H1 (cell line): ENCODE measurements at regions not wholly inside any gene's neighbourhood (a gene's known extent, or its start where the extent isn't known, plus 50 kb on each side); places are given as distances from the start of the nearest gene placed in this dataset.

Source experiments
- CTCF ChIA-PET: fragments of 300-600 bp; sonication (Branson Sonifier 250); formaldehyde crosslinking; loops from one replicate; lab custom pipeline; 2021; ENCODE audit not compliant: partially characterized antibody; lab: Charles Lee
- POLR2A ChIA-PET: fragments of 300-600 bp; sonication (Branson Sonifier 250); formaldehyde crosslinking; loops from one replicate; lab custom pipeline; 2021; ENCODE audit warnings: inconsistent platforms; ENCODE audit not compliant: partially characterized antibody; lab: Charles Lee
- DNase-seq, 2 experiments: peaks; one replicate each; pipeline versions ENCODE4 v3.0.0 to v3.0.0-alpha.2; 2010 to 2022; ENCODE audit warnings: low spot score in 2 of 2, low read depth in 1 of 2, mixed read lengths in 1 of 2
- FAIRE-seq: peaks from 2 replicates; lab custom pipeline; 2011; peaks lifted over from hg19 to GRCh38; lab: Jason Lieb, UNC
- H2AFZ ChIP-seq: 2 replicates; pipeline ENCODE4 v1.8.1; 2012; ENCODE audit warnings: low read length, inconsistent platforms
- H2AK5ac ChIP-seq: 2 replicates; pipeline ENCODE4 v1.6.1; 2013; ENCODE audit warnings: low read depth, low read length
- H2BK120ac ChIP-seq: replicated peaks from 2 replicates; pipeline ENCODE3; 2013; ENCODE audit warnings: low read depth, low read length, inconsistent platforms
- H2BK12ac ChIP-seq: 2 replicates; pipeline ENCODE4 v1.6.1; 2013; ENCODE audit warnings: low read depth, low read length
- H2BK15ac ChIP-seq: 2 replicates; pipeline ENCODE4 v1.6.1; 2013; ENCODE audit warnings: low read length
- H2BK20ac ChIP-seq: 2 replicates; pipeline ENCODE4 v1.6.1; 2013; ENCODE audit warnings: low read length
- H2BK5ac ChIP-seq: 2 replicates; pipeline ENCODE4 v1.6.1; 2013; ENCODE audit warnings: low read depth, low read length
- H3K14ac ChIP-seq: 2 replicates; pipeline ENCODE4 v1.6.1; 2013; ENCODE audit warnings: inconsistent platforms; ENCODE audit not compliant: insufficient read length
- H3K18ac ChIP-seq: 2 replicates; pipeline ENCODE4 v1.6.1; 2013; ENCODE audit warnings: low read length; ENCODE audit errors: extremely low read depth
- H3K23ac ChIP-seq: 2 replicates; pipeline ENCODE4 v1.6.1; 2013; ENCODE audit warnings: inconsistent platforms; ENCODE audit not compliant: insufficient read length
- H3K23me2 ChIP-seq: 2 replicates; pipeline ENCODE4 v1.6.1; 2013; ENCODE audit warnings: low read depth, low read length
- H3K27ac ChIP-seq: 2 replicates; pipeline ENCODE4 v1.6.1; 2011; ENCODE audit warnings: low read depth, low read length, inconsistent platforms
- H3K27me3 ChIP-seq, 4 experiments: replicated peaks in 1 of 4; 1 replicate in 1 of 4; 2 replicates in 3 of 4; pipeline versions ENCODE4 v1.6.1 to v1.8.1; 2011 to 2013; ENCODE audit warnings: low read length in 3 of 4, mild to moderate bottlenecking in 3 of 4, inconsistent platforms in 2 of 4, mixed read lengths in 2 of 4, moderate library complexity in 1 of 4; ENCODE audit not compliant: control insufficient read depth in 3 of 4, insufficient read depth in 3 of 4; ENCODE audit errors: extremely low read depth in 1 of 4
- H3K36me3 ChIP-seq, 4 experiments: 2 replicates each; pipeline versions ENCODE4 v1.6.1 to v1.8.1; 2011 to 2013; ENCODE audit warnings: mild to moderate bottlenecking in 4 of 4, low read length in 3 of 4, moderate library complexity in 2 of 4, control low read depth in 1 of 4, inconsistent platforms in 1 of 4; ENCODE audit not compliant: insufficient read depth in 4 of 4, control insufficient read depth in 2 of 4
- H3K4ac ChIP-seq: replicated peaks from 2 replicates; pipeline ENCODE3; 2013; ENCODE audit warnings: low read length, low read depth, mixed read lengths, inconsistent platforms; ENCODE audit not compliant: insufficient read length
- H3K4me1 ChIP-seq, 4 experiments: replicated peaks in 1 of 4; 1 replicate in 1 of 4; 2 replicates in 3 of 4; pipeline versions ENCODE4 v1.6.1 to v1.8.1; 2011 to 2013; ENCODE audit warnings: low read length in 3 of 4, inconsistent platforms in 2 of 4, mixed read lengths in 1 of 4; ENCODE audit not compliant: insufficient read depth in 4 of 4, control insufficient read depth in 3 of 4
- H3K4me2 ChIP-seq, 2 experiments: 2 replicates each; pipeline versions ENCODE4 v1.6.1 to v1.8.1; 2011 to 2013; ENCODE audit warnings: low read depth in 2 of 2, low read length in 2 of 2, control low read depth in 1 of 2, inconsistent platforms in 1 of 2, mild to moderate bottlenecking in 1 of 2; ENCODE audit not compliant: insufficient read depth in 1 of 2
- H3K4me3 ChIP-seq, 4 experiments: fragments of 200-600, 300-600 bp in 1 of 4; sonication (generic), shearing (Covaris generic), sonication (Bioruptor Twin) in 1 of 4; 2 replicates each; pipeline versions ENCODE4 v1.5.1 to v1.8.1; 2011 to 2016; ENCODE audit warnings: low read length in 4 of 4, low read depth in 3 of 4, control low read depth in 2 of 4, inconsistent platforms in 2 of 4, mild to moderate bottlenecking in 2 of 4, mixed read lengths in 1 of 4, moderate library complexity in 1 of 4; ENCODE audit not compliant: insufficient read depth in 2 of 4; ENCODE audit errors: extremely low read depth in 1 of 4
- H3K56ac ChIP-seq: replicated peaks from 2 replicates; pipeline ENCODE3; 2013; ENCODE audit warnings: low read depth, mild to moderate bottlenecking, mixed read lengths, low read length, inconsistent platforms; ENCODE audit not compliant: insufficient read length
- H3K79me1 ChIP-seq: 2 replicates; pipeline ENCODE4 v1.6.1; 2013; ENCODE audit warnings: low read depth, low read length, control low read depth
- H3K79me2 ChIP-seq, 2 experiments: 2 replicates each; pipeline versions ENCODE4 v1.6.1 to v1.8.1; 2012 to 2013; ENCODE audit warnings: low read length in 2 of 2, mild to moderate bottlenecking in 2 of 2, inconsistent platforms in 1 of 2; ENCODE audit not compliant: insufficient read depth in 2 of 2, control insufficient read depth in 1 of 2
- H3K9ac ChIP-seq, 4 experiments: replicated peaks in 1 of 4; 1 replicate in 1 of 4; 2 replicates in 3 of 4; pipeline versions ENCODE4 v1.6.1 to v1.8.1; 2011 to 2013; ENCODE audit warnings: low read depth in 3 of 4, low read length in 3 of 4, control low read depth in 2 of 4, mild to moderate bottlenecking in 2 of 4, moderate library complexity in 2 of 4, inconsistent platforms in 1 of 4; ENCODE audit errors: extremely low read depth in 1 of 4
- H3K9me3 ChIP-seq, 2 experiments: 2 replicates each; pipeline versions ENCODE4 v1.6.1 to v1.8.1; 2012 to 2013; ENCODE audit warnings: mild to moderate bottlenecking in 2 of 2, moderate library complexity in 2 of 2, control low read depth in 1 of 2, inconsistent platforms in 1 of 2, low read depth in 1 of 2, low read length in 1 of 2, mixed read lengths in 1 of 2; ENCODE audit not compliant: insufficient read depth in 2 of 2
- H4K20me1 ChIP-seq, 2 experiments: replicated peaks in 1 of 2; 2 replicates each; pipeline versions ENCODE3 to v1.8.1; 2011 to 2013; ENCODE audit warnings: inconsistent platforms in 2 of 2, low read length in 2 of 2, mild to moderate bottlenecking in 1 of 2; ENCODE audit not compliant: insufficient read depth in 2 of 2, control insufficient read depth in 1 of 2
- H4K5ac ChIP-seq: 2 replicates; pipeline ENCODE4 v1.6.1; 2013; ENCODE audit warnings: low read length, low read depth, mixed read lengths, inconsistent platforms; ENCODE audit not compliant: insufficient read length
- H4K8ac ChIP-seq: 2 replicates; pipeline ENCODE4 v1.8.0; 2013; ENCODE audit warnings: mild to moderate bottlenecking, moderate library complexity, low read length, inconsistent platforms; ENCODE audit not compliant: insufficient read depth; ENCODE audit errors: extremely low read depth
- H4K91ac ChIP-seq: replicated peaks from 2 replicates; pipeline ENCODE3; 2013; ENCODE audit warnings: low read length, mixed read lengths, inconsistent platforms; ENCODE audit not compliant: insufficient read length
- CREB1 ChIP-seq: IDR thresholded peaks from 2 replicates; pipeline ENCODE4 v1.6.1; 2012; ENCODE audit warnings: inconsistent platforms
- CTCF ChIP-seq, 3 experiments: IDR thresholded peaks; 1 replicate in 2 of 3; 2 replicates in 1 of 3; pipeline versions ENCODE4 v1.5.1 to v1.6.1; 2011; ENCODE audit warnings: low read length in 3 of 3, mild to moderate bottlenecking in 3 of 3, inconsistent platforms in 2 of 3, low read depth in 1 of 3, moderate library complexity in 1 of 3; ENCODE audit not compliant: insufficient read depth in 1 of 3; ENCODE audit errors: control extremely low read depth in 1 of 3
- HDAC2 ChIP-seq, 2 experiments: fragments of 300-600 bp in 1 of 2; sonication (generic) in 1 of 2; IDR thresholded peaks; 2 replicates each; pipeline ENCODE4 v1.6.1; 2011 to 2012; ENCODE audit warnings: low read depth in 2 of 2, low read length in 2 of 2, mild to moderate bottlenecking in 2 of 2, moderate library complexity in 2 of 2, borderline replicate concordance in 1 of 2, inconsistent platforms in 1 of 2
- JUND ChIP-seq: IDR thresholded peaks from 2 replicates; pipeline ENCODE4 v1.6.1; 2011; ENCODE audit warnings: mild to moderate bottlenecking, improper control_type of control experiment, low read length
- NANOG ChIP-seq: IDR thresholded peaks from 2 replicates; pipeline ENCODE4 v1.6.1; 2011; ENCODE audit warnings: low read length, low read depth, mild to moderate bottlenecking, inconsistent platforms; ENCODE audit not compliant: insufficient read depth, poor library complexity, severe bottlenecking
- POLR2A ChIP-seq, 2 experiments: IDR thresholded peaks; 1 replicate in 1 of 2; 2 replicates in 1 of 2; pipeline ENCODE4 v1.6.1; 2011; ENCODE audit warnings: low read depth in 2 of 2, low read length in 2 of 2, mild to moderate bottlenecking in 2 of 2; ENCODE audit errors: control extremely low read depth in 1 of 2
- RAD21 ChIP-seq, 2 experiments: IDR thresholded peaks in 1 of 2; conservative IDR thresholded peaks in 1 of 2; 2 replicates each; pipeline ENCODE4 v1.6.1; 2011; ENCODE audit warnings: low read depth in 2 of 2, low read length in 2 of 2, improper control_type of control experiment in 1 of 2, inconsistent platforms in 1 of 2, mild to moderate bottlenecking in 1 of 2, moderate library complexity in 1 of 2
- SAP30 ChIP-seq: fragments of 300-600 bp; sonication (generic); IDR thresholded peaks from 2 replicates; pipeline ENCODE4 v1.7.1; 2012; ENCODE audit warnings: low read length, moderate library complexity, mild to moderate bottlenecking, inconsistent platforms; ENCODE audit not compliant: insufficient read depth, insufficient replicate concordance
- SP4 ChIP-seq: IDR thresholded peaks from 2 replicates; pipeline ENCODE4 v1.6.1; 2012; ENCODE audit warnings: low read length, inconsistent platforms
- TAF7 ChIP-seq: optimal IDR thresholded peaks from 2 replicates; pipeline ENCODE3; 2011; ENCODE audit warnings: low read depth, mild to moderate bottlenecking, inconsistent platforms, low read length, moderate library complexity, borderline replicate concordance
- YY1 ChIP-seq: IDR thresholded peaks from 2 replicates; pipeline ENCODE4 v1.6.1; 2011; ENCODE audit warnings: low read depth, mild to moderate bottlenecking, low read length
- WGBS, 2 experiments: shearing (Covaris generic) in 1 of 2; methylation state at CpG; one replicate each; pipeline versions ENCODE4 v1.1.6 to v1.1.7; 2013 to 2015; ENCODE audit warnings: low lambda C conversion rate in 2 of 2, mixed read lengths in 2 of 2, inconsistent platforms in 1 of 2, low coverage in 1 of 2, missing lambda C conversion rate in 1 of 2; ENCODE audit not compliant: insufficient replicate concordance in 2 of 2, insufficient coverage in 1 of 2, insufficient read length in 1 of 2; ENCODE audit errors: extremely low coverage in 1 of 2, missing lambda C conversion rate in 1 of 2; 5-methylcytosine and 5-hydroxymethylcytosine counted together
- TF ChIP-seq, protein P1 (sequence below): IDR thresholded peaks from 2 replicates; pipeline ENCODE4 v1.6.1; 2012; ENCODE audit warnings: inconsistent platforms

- no peaks in the 10 kb centered on the region for H3K4me1 ChIP-seq
- H2BK20ac ChIP-seq, result no peak overlapping the region
- no peak overlapping the region for H3K27ac ChIP-seq
- DNase-seq, result no peak
- H3K23me2 ChIP-seq, result no peaks in the 10 kb centered on the region
- H3K4me3 ChIP-seq, result no peak overlapping the region
- H4K91ac ChIP-seq, result no peak overlapping the region
- no peak overlapping the region for H2BK5ac ChIP-seq
- H2BK12ac ChIP-seq, result no peak overlapping the region
- no peak overlapping the region for H4K5ac ChIP-seq
- 91% methylated on average over 2 of the region's 2 CpGs; no CpG with 5 or more reads in 1 of the 2 experiments for WGBS, 2 experiments
- H3K18ac ChIP-seq, result no peak overlapping the region
- no peak overlapping the region for H3K4ac ChIP-seq
- H3K14ac ChIP-seq, result no peak overlapping the region
- H3K79me1 ChIP-seq, result no peaks in the 10 kb centered on the region
- no peak overlapping the region for H2AFZ ChIP-seq
- ChIA-PET CTCF (no interaction called here), POLR2A (no interaction called here)
- no peak overlapping the region for H3K23ac ChIP-seq
- H2AK5ac ChIP-seq, result no peak overlapping the region
- H3K9me3 ChIP-seq, result no peaks in the 10 kb centered on the region
- no peak overlapping the region for H2BK15ac ChIP-seq
- no peak overlapping the region for H4K8ac ChIP-seq
- no peak overlapping the region for H2BK120ac ChIP-seq
- H3K36me3 ChIP-seq, result no peaks in the 10 kb centered on the region
- FAIRE-seq, result no peak
- no peaks in the 10 kb centered on the region for H4K20me1 ChIP-seq
- no peaks in the 10 kb centered on the region for H3K27me3 ChIP-seq
- H3K79me2 ChIP-seq, result no peaks in the 10 kb centered on the region
- H3K9ac ChIP-seq, result no peak overlapping the region
- no peak overlapping the region for H3K4me2 ChIP-seq
- H3K56ac ChIP-seq, result no peak overlapping the region
- no peak for TF ChIP-seq NANOG
- TF ChIP-seq YY1, result no peak
- no peak for TF ChIP-seq SP4
- no peak for TF ChIP-seq JUND
- TF ChIP-seq TAF7, result no peak
- no peak for TF ChIP-seq CREB1
- TF ChIP-seq POLR2A (IDR thresholded peaks at IDR 0.05; ENCODE audit: control extremely low read depth in 1 of 2, low read depth in 2 of 2, low read length in 2 of 2), result no peak
- TF ChIP-seq SAP30, result no peak
- TF ChIP-seq, protein P1, sequence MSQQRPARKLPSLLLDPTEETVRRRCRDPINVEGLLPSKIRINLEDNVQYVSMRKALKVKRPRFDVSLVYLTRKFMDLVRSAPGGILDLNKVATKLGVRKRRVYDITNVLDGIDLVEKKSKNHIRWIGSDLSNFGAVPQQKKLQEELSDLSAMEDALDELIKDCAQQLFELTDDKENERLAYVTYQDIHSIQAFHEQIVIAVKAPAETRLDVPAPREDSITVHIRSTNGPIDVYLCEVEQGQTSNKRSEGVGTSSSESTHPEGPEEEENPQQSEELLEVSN, result no peak
- TF ChIP-seq HDAC2 (IDR thresholded peaks at IDR 0.05; ENCODE audit: borderline replicate concordance in 1 of 2, low read depth in 2 of 2, low read length in 2 of 2), result no peak
- TF ChIP-seq RAD21 (IDR thresholded peaks at IDR 0.05 in 1 of 2, conservative IDR thresholded peaks at IDR 0.05 in 1 of 2; ENCODE audit: low read depth in 2 of 2, low read length in 2 of 2), result no peak
- TF ChIP-seq CTCF (IDR thresholded peaks at IDR 0.05; ENCODE audit: control extremely low read depth in 1 of 3, insufficient read depth in 1 of 3, low read depth in 1 of 3, low read length in 3 of 3), result no peak
Observed at GRCh38 chr4:79201971-79202370, 123.9 kb downstream of the NAA11 start.
